ENCODE measurements at regions not wholly inside any gene's neighbourhood (a gene's known extent, or its start where the extent isn't known, plus 50 kb on each side); places are given as distances from the start of the nearest gene placed in this dataset.

- no peak for TF ChIP-seq MAX (IDR thresholded peaks at IDR 0.05)
- TF ChIP-seq RFX5 (IDR thresholded peaks at IDR 0.05; ENCODE audit: borderline replicate concordance, low read depth, low read length): no peak
Observed at GRCh38 chr18:46392576-46392975, 264.4 kb downstream of the LOXHD1 start (continued).

All from H1 (cell line).